22Rv1 (cell line): ENCODE measurements at regions not wholly inside any gene's neighbourhood (a gene's known extent, or its start where the extent isn't known, plus 50 kb on each side); places are given as distances from the start of the nearest gene placed in this dataset.

Experiments
- CTCF ChIP-seq: fragments of 450-650 bp; IDR thresholded peaks from 2 replicates; pipeline ENCODE4 v1.5.1; 2017; ENCODE audit warnings: mild to moderate bottlenecking
- ZFX ChIP-seq: fragments of 450-650 bp; IDR thresholded peaks from 2 replicates; pipeline ENCODE4 v1.6.1; 2017; ENCODE audit warnings: antibody characterized with exemption, borderline replicate concordance

GRCh38 chr3:63060412-63060811 lies 185.2 kb upstream of the CADPS start:
- TF ChIP-seq CTCF: no peak
- no peak for TF ChIP-seq ZFX
